ENCODE measurements at regions not wholly inside any gene's neighbourhood (a gene's known extent, or its start where the extent isn't known, plus 50 kb on each side); places are given as distances from the start of the nearest gene placed in this dataset.
A peak's percentile ranks its signal among the peaks of the same experiment; 100 is the strongest.

DNA sequence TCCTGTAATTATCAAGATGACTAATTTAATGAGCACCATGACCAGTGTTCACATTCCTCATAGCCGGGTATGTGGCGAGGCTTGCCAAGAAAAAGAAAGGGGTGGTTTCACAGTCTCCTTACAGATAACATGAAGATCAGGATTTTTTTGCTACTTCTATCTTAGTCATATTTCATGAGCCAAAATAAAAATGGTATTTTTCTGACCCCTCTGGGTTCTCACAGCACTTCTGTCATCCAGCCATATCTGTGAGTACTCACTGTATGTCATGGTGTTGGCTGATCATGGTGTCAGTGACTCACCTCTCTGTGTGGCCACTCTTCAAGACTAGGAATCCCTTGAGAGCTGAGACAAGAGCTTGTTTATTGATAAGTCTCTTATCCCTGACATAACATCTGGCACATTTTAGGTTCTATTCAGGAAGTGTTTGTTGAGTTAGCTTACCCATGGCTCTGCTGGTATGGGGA, 130.5 kb upstream of the LMCD1 start:
- peak overlapping the region; percentile 75 for H3K27ac Mint-ChIP-seq
- H3K27me3 Mint-ChIP-seq (ENCODE audit: low read depth) = peaks cover 10% of the 10 kb centered on the region
- no peak overlapping the region for H3K4me3 Mint-ChIP-seq
- H3K4me1 Mint-ChIP-seq = peaks cover 18% of the 10 kb centered on the region
- TF ChIP-seq, protein P1, sequence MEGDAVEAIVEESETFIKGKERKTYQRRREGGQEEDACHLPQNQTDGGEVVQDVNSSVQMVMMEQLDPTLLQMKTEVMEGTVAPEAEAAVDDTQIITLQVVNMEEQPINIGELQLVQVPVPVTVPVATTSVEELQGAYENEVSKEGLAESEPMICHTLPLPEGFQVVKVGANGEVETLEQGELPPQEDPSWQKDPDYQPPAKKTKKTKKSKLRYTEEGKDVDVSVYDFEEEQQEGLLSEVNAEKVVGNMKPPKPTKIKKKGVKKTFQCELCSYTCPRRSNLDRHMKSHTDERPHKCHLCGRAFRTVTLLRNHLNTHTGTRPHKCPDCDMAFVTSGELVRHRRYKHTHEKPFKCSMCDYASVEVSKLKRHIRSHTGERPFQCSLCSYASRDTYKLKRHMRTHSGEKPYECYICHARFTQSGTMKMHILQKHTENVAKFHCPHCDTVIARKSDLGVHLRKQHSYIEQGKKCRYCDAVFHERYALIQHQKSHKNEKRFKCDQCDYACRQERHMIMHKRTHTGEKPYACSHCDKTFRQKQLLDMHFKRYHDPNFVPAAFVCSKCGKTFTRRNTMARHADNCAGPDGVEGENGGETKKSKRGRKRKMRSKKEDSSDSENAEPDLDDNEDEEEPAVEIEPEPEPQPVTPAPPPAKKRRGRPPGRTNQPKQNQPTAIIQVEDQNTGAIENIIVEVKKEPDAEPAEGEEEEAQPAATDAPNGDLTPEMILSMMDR (IDR thresholded peaks at IDR 0.05; ENCODE audit: unreplicated experiment) = no peak
- H3K9me3 Mint-ChIP-seq = peaks cover 24% of the 10 kb centered on the region
- no peaks in the 10 kb centered on the region for H3K36me3 Mint-ChIP-seq
- DNase-seq (ENCODE audit: low spot score in 2 of 2, unreplicated experiment in 2 of 2) = no peak

DNA sequence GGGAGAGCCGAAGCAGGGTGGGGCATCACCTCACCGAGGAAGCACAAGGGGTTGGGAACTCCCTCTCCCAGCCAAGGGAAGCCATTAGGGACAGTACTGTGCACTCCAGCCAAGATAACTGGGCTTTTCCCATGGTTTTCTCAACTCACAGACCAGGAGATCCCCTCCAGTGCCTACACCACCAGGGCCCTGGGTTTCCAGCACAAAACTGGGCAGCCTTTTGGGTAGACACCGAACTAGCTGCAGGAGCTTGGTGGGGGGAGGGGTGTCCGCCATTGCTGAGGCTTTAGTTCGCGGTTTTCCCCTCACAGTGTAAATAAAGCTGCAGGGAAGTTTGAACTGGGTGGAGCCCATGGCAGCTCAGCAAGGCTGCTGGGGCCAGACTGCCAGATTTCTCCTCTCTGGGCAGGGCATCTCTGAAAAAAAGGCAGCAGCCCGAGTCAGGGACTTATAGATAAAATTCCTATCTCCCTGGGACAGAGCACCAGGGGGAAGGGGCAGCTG, 129.6 kb upstream of the LMCD1 start:
- H3K4me1 Mint-ChIP-seq = peaks cover 13% of the 10 kb centered on the region
- no peak overlapping the region for H3K27ac Mint-ChIP-seq
- TF ChIP-seq, protein P1 (IDR thresholded peaks at IDR 0.05; ENCODE audit: unreplicated experiment) = no peak
- no peak for DNase-seq (ENCODE audit: low spot score in 2 of 2, unreplicated experiment in 2 of 2)
- H3K36me3 Mint-ChIP-seq = no peaks in the 10 kb centered on the region
- H3K27me3 Mint-ChIP-seq (ENCODE audit: low read depth) = peaks cover 10% of the 10 kb centered on the region
- no peak overlapping the region for H3K4me3 Mint-ChIP-seq
- H3K9me3 Mint-ChIP-seq = peaks cover 29% of the 10 kb centered on the region

DNA sequence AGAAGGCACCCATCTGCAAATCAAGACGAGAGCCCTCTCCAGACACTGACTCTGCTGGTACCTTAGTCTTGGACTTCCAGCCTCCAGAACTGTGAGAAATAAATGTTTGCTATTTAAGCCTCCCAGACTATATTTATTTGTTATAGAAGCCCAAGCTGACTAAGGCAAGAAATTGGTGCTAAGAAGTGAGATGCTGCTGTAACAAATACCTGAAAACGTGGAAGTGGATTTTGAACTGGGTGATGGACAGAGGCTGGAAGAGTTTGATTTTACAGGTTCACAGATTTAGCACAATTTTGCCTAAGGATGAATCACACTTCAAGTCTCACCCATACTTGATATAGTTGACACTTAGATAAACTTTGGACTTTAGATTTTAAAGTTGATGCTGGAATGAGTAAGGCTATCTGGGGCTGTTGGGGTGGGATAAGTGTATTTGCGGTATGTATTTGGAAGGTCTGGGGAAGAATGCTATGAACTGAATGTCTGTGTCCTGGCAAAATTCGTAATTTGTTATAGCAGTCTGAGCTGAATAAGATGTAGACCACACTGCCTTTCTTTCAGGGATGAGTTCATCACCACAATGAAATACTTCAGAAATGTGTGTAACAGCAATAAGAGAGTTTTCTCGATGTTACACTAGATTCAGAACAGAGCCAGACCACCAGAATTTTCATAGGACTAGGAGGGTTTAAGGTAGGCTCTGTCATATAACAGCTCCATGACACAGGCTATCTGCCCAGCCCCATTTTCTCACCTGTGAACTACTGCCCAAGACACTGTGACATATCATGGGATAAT, 120.5 kb upstream of the LMCD1 start:
- Mint-ChIP-seq H3K4me3 (no peak overlapping the region), H3K36me3 (no peaks in the 10 kb centered on the region)

DNA sequence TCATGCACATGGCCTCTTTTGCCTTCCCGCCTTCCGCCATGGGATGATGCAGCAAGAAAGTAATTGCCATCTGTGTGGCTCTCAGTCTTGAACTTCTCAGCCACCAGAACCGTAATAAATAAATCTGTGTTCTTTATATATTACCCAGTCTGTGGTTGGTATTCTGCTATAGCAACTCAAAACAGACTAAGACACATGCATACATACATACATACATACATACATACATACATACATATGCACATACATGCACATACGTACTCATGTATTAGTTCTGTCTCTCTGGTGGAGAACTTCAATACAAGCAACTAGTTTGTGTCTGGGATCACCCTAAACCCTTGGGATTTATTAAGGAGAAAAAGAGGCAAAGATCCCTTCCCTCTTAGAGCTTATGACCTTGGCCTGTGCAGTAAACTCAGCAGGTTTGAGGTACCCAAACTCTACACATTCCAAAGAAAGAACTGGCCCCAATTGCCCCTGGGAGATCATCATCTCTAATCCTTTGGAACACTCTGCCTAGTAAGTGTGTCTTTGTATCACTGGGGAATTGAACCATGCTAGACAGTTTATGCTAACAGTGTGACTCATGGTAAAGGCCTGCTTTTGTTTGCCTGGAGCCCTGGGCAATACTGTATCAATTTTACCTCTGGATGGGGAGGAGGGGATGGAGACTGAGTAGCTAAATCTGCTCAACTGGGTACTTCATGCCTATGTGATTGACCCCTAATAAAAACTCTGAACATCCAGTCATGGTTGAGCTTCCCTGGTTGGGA, 115.6 kb upstream of the LMCD1 start:
- Mint-ChIP-seq H3K4me3 (no peak overlapping the region), H3K27ac (no peak overlapping the region), H3K36me3 (no peaks in the 10 kb centered on the region), H3K27me3 (ENCODE audit: low read depth) (peaks cover 7% of the 10 kb centered on the region), H3K4me1 (no peaks in the 10 kb centered on the region), H3K9me3 (peaks cover 8% of the 10 kb centered on the region)
- no peak for DNase-seq (ENCODE audit: low spot score in 2 of 2, unreplicated experiment in 2 of 2)
- TF ChIP-seq, protein P1 (IDR thresholded peaks at IDR 0.05; ENCODE audit: unreplicated experiment) = no peak

More for the DNA sequence above, 120.5 kb upstream of the LMCD1 start:
- Mint-ChIP-seq H3K27ac (no peak overlapping the region), H3K27me3 (ENCODE audit: low read depth) (peaks cover 7% of the 10 kb centered on the region), H3K4me1 (no peaks in the 10 kb centered on the region), H3K9me3 (peaks cover 8% of the 10 kb centered on the region)
- TF ChIP-seq, protein P1 (IDR thresholded peaks at IDR 0.05; ENCODE audit: unreplicated experiment) = no peak
- DNase-seq (ENCODE audit: low spot score in 2 of 2, unreplicated experiment in 2 of 2) = no peak

DNA sequence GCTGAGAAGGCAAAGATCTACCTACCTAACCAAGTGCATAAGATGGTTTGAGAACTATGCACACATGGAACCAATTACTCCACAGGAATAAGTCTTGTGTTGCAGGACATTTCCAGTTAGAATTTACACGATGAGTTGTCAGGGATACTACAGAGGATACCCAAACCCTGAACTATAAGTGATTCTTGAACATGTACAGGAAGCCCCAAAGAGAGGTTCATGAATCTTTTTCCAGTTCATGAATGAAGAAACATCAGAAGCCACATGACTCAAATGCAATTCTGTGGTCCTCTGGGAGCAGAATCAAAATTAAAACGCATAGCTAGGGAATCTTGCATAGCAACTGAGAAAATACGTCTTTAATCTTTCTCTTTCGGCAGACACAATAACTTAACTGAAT, 114.1 kb upstream of the LMCD1 start:
- Mint-ChIP-seq H3K4me3 (no peak overlapping the region), H3K27ac (no peak overlapping the region), H3K27me3 (ENCODE audit: low read depth) (no peaks in the 10 kb centered on the region), H3K9me3 (peaks cover 8% of the 10 kb centered on the region), H3K36me3 (no peaks in the 10 kb centered on the region), H3K4me1 (no peaks in the 10 kb centered on the region)
- TF ChIP-seq, protein P1 (IDR thresholded peaks at IDR 0.05; ENCODE audit: unreplicated experiment) = no peak
- no peak for DNase-seq (ENCODE audit: low spot score in 2 of 2, unreplicated experiment in 2 of 2)

Measured in mesothelial cell of epicardium (in vitro differentiated cells).